HG02678 (cell line): ENCODE measurements at regions not wholly inside any gene's neighbourhood (a gene's known extent, or its start where the extent isn't known, plus 50 kb on each side); places are given as distances from the start of the nearest gene placed in this dataset.

Experiments used
- ATAC-seq: cut with Tn5 transposase; IDR thresholded peaks from one replicate; pipeline ENCODE4 v1.9.1; 2021; ENCODE audit warnings: mild to moderate bottlenecking, moderate library complexity; ENCODE audit not compliant: unreplicated experiment

- no peak for ATAC-seq
These were observed 175.6 kb downstream of the IRX2 start for GRCh38 chr5:2575871-2576270.

GRCh38 chr5:2575292-2575691 is 176.2 kb downstream of the IRX2 start:
- no peak for ATAC-seq

GRCh38 chr5:2574155-2574554 is 177.3 kb downstream of the IRX2 start:
- ATAC-seq, result no peak

- no peak for ATAC-seq
These were observed 180.9 kb downstream of the IRX2 start for GRCh38 chr5:2570586-2570985.

GRCh38 chr5:2569774-2570542 is 181.5 kb downstream of the IRX2 start:
- no peak for ATAC-seq

- no peak for ATAC-seq
These were observed 182.3 kb downstream of the IRX2 start for GRCh38 chr5:2569176-2569575.

GRCh38 chr5:2566284-2566683 is 185.2 kb downstream of the IRX2 start:
- no peak for ATAC-seq

- ATAC-seq, result no peak
These were observed 186.3 kb downstream of the IRX2 start for GRCh38 chr5:2565147-2565546.

GRCh38 chr5:2563046-2563445 is 188.4 kb downstream of the IRX2 start:
- ATAC-seq, result no peak

- ATAC-seq, result no peak
These were observed 189.4 kb downstream of the IRX2 start for GRCh38 chr5:2562036-2562435.

- no peak for ATAC-seq
These were observed 191.0 kb downstream of the IRX2 start for GRCh38 chr5:2560435-2560834.

- no peak for ATAC-seq
These were observed 194.0 kb downstream of the IRX2 start for GRCh38 chr5:2557435-2557834.

GRCh38 chr5:2556375-2556966 is 195.0 kb downstream of the IRX2 start:
- ATAC-seq, result no peak

GRCh38 chr5:2553611-2554010 is 197.9 kb downstream of the IRX2 start:
- no peak for ATAC-seq

GRCh38 chr5:2550509-2550908 is 201.0 kb downstream of the IRX2 start:
- ATAC-seq, result no peak

GRCh38 chr5:2549900-2550299 is 201.6 kb downstream of the IRX2 start:
- no peak for ATAC-seq

- ATAC-seq, result no peak
These were observed 202.1 kb downstream of the IRX2 start for GRCh38 chr5:2549354-2549753.

- no peak for ATAC-seq
These were observed 204.5 kb downstream of the IRX2 start for GRCh38 chr5:2546938-2547337.

- no peak for ATAC-seq
These were observed 207.5 kb downstream of the IRX2 start for GRCh38 chr5:2544003-2544402.

GRCh38 chr5:2542821-2543220 is 208.7 kb downstream of the IRX2 start:
- no peak for ATAC-seq

- ATAC-seq, result no peak
These were observed 209.5 kb downstream of the IRX2 start for GRCh38 chr5:2542026-2542425.

- ATAC-seq, result no peak
These were observed 213.3 kb downstream of the IRX2 start for GRCh38 chr5:2538169-2538568.
